GM21576 (cell line): ENCODE measurements at regions not wholly inside any gene's neighbourhood (a gene's known extent, or its start where the extent isn't known, plus 50 kb on each side); places are given as distances from the start of the nearest gene placed in this dataset.
"Not testable (repeated sequence)": the region's sequence is repeated elsewhere in the genome, so short reads cannot be mapped to it uniquely, and the experiment has no call there.

Experiments used
- ATAC-seq: cut with Tn5 transposase; IDR thresholded peaks from one replicate; pipeline ENCODE4 v1.9.1; 2021; ENCODE audit warnings: mild to moderate bottlenecking, moderate library complexity; ENCODE audit not compliant: unreplicated experiment

GRCh38 chr3:89742546-89742945 lies 635.1 kb downstream of the EPHA3 start:
- no peak for ATAC-seq

GRCh38 chr3:89747541-89748278 lies 640.3 kb downstream of the EPHA3 start:
- not testable (repeated sequence) for ATAC-seq

GRCh38 chr3:89762405-89762804 lies 655.0 kb downstream of the EPHA3 start:
- ATAC-seq = no peak

GRCh38 chr3:89783341-89783927 lies 676.0 kb downstream of the EPHA3 start:
- ATAC-seq = no peak

GRCh38 chr3:89787485-89787884 lies 680.1 kb downstream of the EPHA3 start:
- ATAC-seq = no peak

GRCh38 chr3:89787979-89788378 lies 680.6 kb downstream of the EPHA3 start:
- no peak for ATAC-seq

GRCh38 chr3:89795506-89795905 lies 688.1 kb downstream of the EPHA3 start:
- ATAC-seq = no peak

- no peak for ATAC-seq
Measured at GRCh38 chr3:89802881-89803280, 695.5 kb downstream of the EPHA3 start.

- ATAC-seq = no peak
Measured at GRCh38 chr3:89803711-89804110, 696.3 kb downstream of the EPHA3 start.

- ATAC-seq = no peak
Measured at GRCh38 chr3:89806166-89806565, 698.7 kb downstream of the EPHA3 start.

GRCh38 chr3:89808680-89809197 lies 701.3 kb downstream of the EPHA3 start:
- ATAC-seq = no peak

GRCh38 chr3:89813500-89813899 lies 706.1 kb downstream of the EPHA3 start:
- no peak for ATAC-seq

GRCh38 chr3:89841041-89841440 lies 733.6 kb downstream of the EPHA3 start:
- ATAC-seq = no peak

GRCh38 chr3:89845053-89845452 lies 737.6 kb downstream of the EPHA3 start:
- ATAC-seq = no peak

GRCh38 chr3:89847955-89848354 lies 740.5 kb downstream of the EPHA3 start:
- no peak for ATAC-seq

- no peak for ATAC-seq
Measured at GRCh38 chr3:89851974-89852621, 744.7 kb downstream of the EPHA3 start.

- no peak for ATAC-seq
Measured at GRCh38 chr3:89859757-89860156, 752.3 kb downstream of the EPHA3 start.

GRCh38 chr3:89867286-89867685 lies 759.9 kb downstream of the EPHA3 start:
- no peak for ATAC-seq

GRCh38 chr3:89876116-89876515 lies 768.7 kb downstream of the EPHA3 start:
- no peak for ATAC-seq

- no peak for ATAC-seq
Measured at GRCh38 chr3:89877230-89877629, 769.8 kb downstream of the EPHA3 start.

- no peak for ATAC-seq
Measured at GRCh38 chr3:89889386-89889785, 782.0 kb downstream of the EPHA3 start.

GRCh38 chr3:89908711-89909213 lies 801.3 kb downstream of the EPHA3 start:
- no peak for ATAC-seq
